IMR-90 (cell line): ENCODE measurements at regions not wholly inside any gene's neighbourhood (a gene's known extent, or its start where the extent isn't known, plus 50 kb on each side); places are given as distances from the start of the nearest gene placed in this dataset.

Experiments used
- ATAC-seq: fragments of 200-7000 bp; cut with Tn5 transposase; 2 replicates; pipeline ENCODE4 v1.9.1; 2020; ENCODE audit warnings: low read depth, mild to moderate bottlenecking, moderate library complexity
- BruUV-seq: library from RNA; stranded (reverse); fragments of 400-500 nt; replicated peaks from 2 replicates; lab custom pipeline; 2021; lab: Mats Ljungman, UMichigan
- CTCF ChIA-PET: fragments of 300-600 bp; formaldehyde crosslinking; extraction: SDS; loops from one replicate; lab custom pipeline; 2021; ENCODE audit warnings: antibody characterized with exemption; lab: Yijun Ruan, JAX
- POLR2A ChIA-PET: fragments of 300-600 bp; sonication (Branson Sonifier 250); formaldehyde crosslinking; loops from one replicate; lab custom pipeline; 2022; ENCODE audit warnings: antibody characterized with exemption; ENCODE audit not compliant: unreplicated experiment; lab: Charles Lee
- DNase-seq: peaks from one replicate; pipeline ENCODE4 v3.0.0; 2013
- H2AFZ ChIP-seq: replicated peaks from 2 replicates; pipeline ENCODE3; 2013; ENCODE audit warnings: low read length, mild to moderate bottlenecking; ENCODE audit not compliant: poor library complexity
- H2AK5ac ChIP-seq: 2 replicates; pipeline ENCODE4 v1.6.1; 2013; ENCODE audit warnings: low read depth, low read length, inconsistent platforms
- H2AK9ac ChIP-seq: replicated peaks from 2 replicates; pipeline ENCODE3; 2013; ENCODE audit warnings: mild to moderate bottlenecking, low read depth, low read length, moderate library complexity; ENCODE audit not compliant: poor library complexity
- H2BK120ac ChIP-seq: 2 replicates; pipeline ENCODE4 v1.6.1; 2013; ENCODE audit warnings: low read depth, low read length, inconsistent platforms
- H2BK15ac ChIP-seq: 3 replicates; pipeline ENCODE4 v1.6.1; 2013; ENCODE audit warnings: low read depth, low read length, inconsistent platforms
- H2BK20ac ChIP-seq: 2 replicates; pipeline ENCODE4 v1.6.1; 2013; ENCODE audit warnings: low read depth, mild to moderate bottlenecking, inconsistent platforms, low read length, moderate library complexity
- H2BK5ac ChIP-seq: 2 replicates; pipeline ENCODE4 v1.6.1; 2013; ENCODE audit warnings: mild to moderate bottlenecking, low read depth, low read length, inconsistent platforms; ENCODE audit not compliant: poor library complexity, severe bottlenecking
- H3K14ac ChIP-seq: replicated peaks from 2 replicates; pipeline ENCODE4 v1.6.1; 2013; ENCODE audit warnings: low read depth, low read length, inconsistent platforms
- H3K18ac ChIP-seq: 2 replicates; pipeline ENCODE4 v1.6.1; 2013; ENCODE audit warnings: low read depth, low read length, control low read depth
- H3K23ac ChIP-seq: 2 replicates; pipeline ENCODE4 v1.6.1; 2013; ENCODE audit warnings: low read depth, low read length, inconsistent platforms
- H3K27ac ChIP-seq: 2 replicates; pipeline ENCODE4 v1.5.1; 2013; ENCODE audit warnings: mild to moderate bottlenecking, control low read depth, low read length; ENCODE audit not compliant: insufficient read depth
- H3K27me3 ChIP-seq: 2 replicates; pipeline ENCODE4 v1.6.1; 2013; ENCODE audit warnings: low read length; ENCODE audit not compliant: control insufficient read depth, insufficient read depth
- H3K36me3 ChIP-seq: 2 replicates; pipeline ENCODE4 v1.6.1; 2013; ENCODE audit warnings: low read length, mixed read lengths; ENCODE audit not compliant: control insufficient read depth, insufficient read depth
- H3K4ac ChIP-seq: 2 replicates; pipeline ENCODE4 v1.6.1; 2013; ENCODE audit warnings: low read depth, low read length, inconsistent platforms
- H3K4me1 ChIP-seq: 2 replicates; pipeline ENCODE4 v1.6.1; 2013; ENCODE audit warnings: low read length, mixed read lengths; ENCODE audit not compliant: control insufficient read depth, insufficient read depth
- H3K4me2 ChIP-seq: 2 replicates; pipeline ENCODE4 v1.6.1; 2013; ENCODE audit warnings: low read depth, mild to moderate bottlenecking, control low read depth, low read length, moderate library complexity
- H3K4me3 ChIP-seq: 2 replicates; pipeline ENCODE4 v1.5.1; 2013; ENCODE audit warnings: low read depth, mild to moderate bottlenecking, control low read depth, low read length, moderate library complexity; ENCODE audit not compliant: insufficient read depth
- H3K56ac ChIP-seq: 2 replicates; pipeline ENCODE4 v1.6.1; 2013; ENCODE audit warnings: low read length, inconsistent platforms; ENCODE audit not compliant: insufficient read depth; ENCODE audit errors: extremely low read depth
- H3K79me1 ChIP-seq, 2 experiments: 2 replicates each; pipeline ENCODE4 v1.6.1; 2013; ENCODE audit warnings: low read length in 2 of 2, inconsistent platforms in 1 of 2, low read depth in 1 of 2
- H3K9ac ChIP-seq: 2 replicates; pipeline ENCODE4 v1.6.1; 2013; ENCODE audit warnings: low read depth, low read length, control low read depth
- H3K9me1 ChIP-seq: 2 replicates; pipeline ENCODE4 v1.6.1; 2013; ENCODE audit warnings: low read length, inconsistent platforms; ENCODE audit not compliant: insufficient read depth
- H3K9me3 ChIP-seq: 2 replicates; pipeline ENCODE4 v1.6.1; 2013; ENCODE audit warnings: low read length; ENCODE audit not compliant: control insufficient read depth, insufficient read depth
- H4K20me1 ChIP-seq: 2 replicates; pipeline ENCODE4 v1.6.1; 2013; ENCODE audit warnings: low read length, inconsistent platforms; ENCODE audit not compliant: insufficient read depth
- H4K5ac ChIP-seq: 2 replicates; pipeline ENCODE4 v1.6.1; 2013; ENCODE audit warnings: mild to moderate bottlenecking, low read depth, low read length, control low read depth
- H4K8ac ChIP-seq, 2 experiments: 2 replicates each; pipeline ENCODE4 v1.6.1; 2013; ENCODE audit warnings: low read depth in 2 of 2, low read length in 2 of 2, control low read depth in 1 of 2, inconsistent platforms in 1 of 2
- H4K91ac ChIP-seq: 2 replicates; pipeline ENCODE4 v1.6.1; 2013; ENCODE audit warnings: low read depth, low read length, inconsistent platforms; ENCODE audit not compliant: insufficient read depth
- CHD1 ChIP-seq: IDR thresholded peaks from 2 replicates; pipeline ENCODE4 v1.6.1; 2012; ENCODE audit warnings: low read depth, low read length, improper control_type of control experiment
- MAZ ChIP-seq: IDR thresholded peaks from 2 replicates; pipeline ENCODE4 v1.6.1; 2012; ENCODE audit warnings: low read depth, mild to moderate bottlenecking, low read length, improper control_type of control experiment, moderate library complexity, borderline replicate concordance
- RCOR1 ChIP-seq: IDR thresholded peaks from 2 replicates; pipeline ENCODE4 v1.6.1; 2012; ENCODE audit warnings: mild to moderate bottlenecking, low read length, improper control_type of control experiment; ENCODE audit not compliant: insufficient replicate concordance
- RFX5 ChIP-seq: IDR thresholded peaks from 2 replicates; pipeline ENCODE4 v1.8.0; 2012; ENCODE audit warnings: low read depth, mild to moderate bottlenecking, low read length, moderate library complexity
- SMC3 ChIP-seq: fragments of 150-350 bp; IDR thresholded peaks from 2 replicates; pipeline ENCODE4 v1.6.1; 2016; ENCODE audit warnings: low read depth, mild to moderate bottlenecking, antibody characterized with exemption, low read length, moderate library complexity
- USF2 ChIP-seq: fragments of 150-350 bp; IDR thresholded peaks from 2 replicates; pipeline ENCODE4 v1.6.1; 2017; ENCODE audit warnings: mild to moderate bottlenecking, antibody characterized with exemption, low read length, low read depth
- WGBS, 2 experiments: methylation state at CpG; one replicate each; pipeline versions ENCODE4 v1.1.5 to v1.1.7; 2013; ENCODE audit warnings: missing lambda C conversion rate in 2 of 2; ENCODE audit not compliant: insufficient read length in 1 of 2; ENCODE audit errors: extremely low coverage in 2 of 2; 5-methylcytosine and 5-hydroxymethylcytosine counted together
- dilution Hi-C: fragments of 300-500 bp; cut with HindIII; formaldehyde crosslinking; loops from one replicate; pipeline ENCODE4 v1.14.3; 2018; ENCODE audit warnings: low sequenced_read_pairs; ENCODE audit not compliant: unreplicated experiment
- in situ Hi-C: fragments of 300-500 bp; cut with MboI; formaldehyde crosslinking; loops from 3 replicates; pipeline ENCODE4 v1.14.3; 2019; ENCODE audit warnings: low sequenced_read_pairs, inconsistent platforms, mixed read lengths
- intact Hi-C: fragments of 100-400 bp; cut with micrococcal nuclease; formaldehyde crosslinking; loops from 2 replicates; pipeline ENCODE4 v1.10.0; 2022

GRCh38 chr12:92465786-92466295 is 236.9 kb upstream of the PLEKHG7 start:
- Histone ChIP-seq H2AK5ac (no peak overlapping the region; the same call in 1 of the 2 replicates), H3K79me1 (no peaks in the 10 kb centered on the region), H2BK120ac (no peak overlapping the region), H2AK9ac (no peak overlapping the region), H4K20me1 (0 out of 2 replicates have a peak, but pooled peaks cover 5% of the 10 kb centered on the region), H3K56ac (no peak overlapping the region), H3K4ac (no peak overlapping the region), H3K4me2 (no peak overlapping the region), H3K27me3 (no peaks in the 10 kb centered on the region), H2BK5ac (no peak overlapping the region), H4K8ac (no peak overlapping the region), H4K91ac (no peak overlapping the region), H2AFZ (no peak overlapping the region), H2BK15ac (no peak overlapping the region), H3K9me3 (no peaks in the 10 kb centered on the region), H3K9me1 (no peaks in the 10 kb centered on the region), H3K4me3 (no peak overlapping the region), H3K4me1 (peaks cover 4% of the 10 kb centered on the region), H3K9ac (no peak overlapping the region), H3K27ac (no peak overlapping the region), H3K18ac (no peak overlapping the region), H3K23ac (no peak overlapping the region), H4K5ac (no peak overlapping the region), H3K36me3 (no peaks in the 10 kb centered on the region), H2BK20ac (no peak overlapping the region), H3K14ac (no peak overlapping the region)
- ATAC-seq: no peak
- TF ChIP-seq RFX5: no peak
- no peak for TF ChIP-seq CHD1
- TF ChIP-seq USF2: no peak
- TF ChIP-seq RCOR1: no peak
- TF ChIP-seq MAZ: no peak
- TF ChIP-seq SMC3: no peak
- intact Hi-C loops: loop anchor here (5.0 kb wide), 1 partner anchor 319 kb away; the partner anchor contains the start of gene BTG1
- POLR2A ChIA-PET: no interaction called here
- CTCF ChIA-PET: interaction anchor here (0.7 kb wide), 1 partner anchor 613 kb away, joined by 3 read pairs; no protein-coding TSS in a partner anchor
- dilution Hi-C loops: no loop called here
- BruUV-seq: no TSS peak
- no peak for DNase-seq
- 47% methylated on average over 2 of the region's 9 CpGs; no CpG with 5 or more reads in 1 of the 2 experiments for WGBS, 2 experiments
- in situ Hi-C loops: no loop called here
